A673 (cell line): ENCODE measurements at regions not wholly inside any gene's neighbourhood (a gene's known extent, or its start where the extent isn't known, plus 50 kb on each side); places are given as distances from the start of the nearest gene placed in this dataset.

Source experiments
- BruUV-seq: library from RNA; stranded (reverse); fragments of 400-500 nt; replicated peaks from 2 replicates; lab custom pipeline; 2021; lab: Mats Ljungman, UMichigan
- CTCF ChIA-PET: fragments of 300-600 bp; sonication (Branson Sonifier 250); formaldehyde crosslinking; loops from one replicate; lab custom pipeline; 2022; ENCODE audit warnings: antibody characterized with exemption; lab: Charles Lee
- POLR2A ChIA-PET: fragments of 300-600 bp; sonication (Branson Sonifier 250); formaldehyde crosslinking; loops from one replicate; lab custom pipeline; 2022; ENCODE audit warnings: antibody characterized with exemption; ENCODE audit not compliant: low non-redundant PET; lab: Charles Lee
- DNase-seq: peaks from one replicate; pipeline ENCODE4 v3.0.0-alpha.2; 2015; ENCODE audit warnings: low spot score
- H3K27ac ChIP-seq: fragments of 200-600 bp; sonication (generic); 2 replicates; pipeline ENCODE4 v1.5.1; 2016; ENCODE audit warnings: mixed run types, low read depth, mild to moderate bottlenecking, mixed read lengths, antibody characterized with exemption, low read length; ENCODE audit not compliant: poor library complexity, severe bottlenecking
- H3K27me3 ChIP-seq: fragments of 200-600 bp; sonication (generic); replicated peaks from 2 replicates; pipeline ENCODE4 v1.6.1; 2017; ENCODE audit warnings: mixed run types, low read depth, mild to moderate bottlenecking, mixed read lengths, antibody characterized with exemption, low read length; ENCODE audit not compliant: insufficient read depth, poor library complexity
- H3K36me3 ChIP-seq: fragments of 200-600 bp; sonication (generic); 2 replicates; pipeline ENCODE4 v1.6.1; 2016; ENCODE audit warnings: mixed run types, mild to moderate bottlenecking, mixed read lengths, antibody characterized with exemption, low read length; ENCODE audit not compliant: insufficient read depth, poor library complexity, severe bottlenecking
- H3K4me1 ChIP-seq: fragments of 200-600 bp; sonication (generic); 2 replicates; pipeline ENCODE4 v1.6.1; 2017; ENCODE audit warnings: mixed run types, mild to moderate bottlenecking, mixed read lengths, antibody characterized with exemption, low read length; ENCODE audit not compliant: insufficient read depth, poor library complexity, severe bottlenecking
- H3K4me3 ChIP-seq: fragments of 200-600 bp; sonication (generic); 2 replicates; pipeline ENCODE4 v1.5.1; 2016; ENCODE audit warnings: low read depth, mixed run types, mild to moderate bottlenecking, mixed read lengths, low read length; ENCODE audit not compliant: poor library complexity, severe bottlenecking
- H3K9me3 ChIP-seq: fragments of 200-600 bp; sonication (generic); 2 replicates; pipeline ENCODE4 v1.6.1; 2016; ENCODE audit warnings: mixed run types, low read depth, mild to moderate bottlenecking, mixed read lengths, antibody characterized with exemption, low read length; ENCODE audit not compliant: poor library complexity, severe bottlenecking
- CTCF ChIP-seq: fragments of 300-800, 200-600 bp; sonication (generic); conservative IDR thresholded peaks from 2 replicates; pipeline ENCODE4 v1.5.1; 2017; ENCODE audit warnings: low read depth, mild to moderate bottlenecking, antibody characterized with exemption, low read length, moderate library complexity, mixed read lengths
- EZH2 ChIP-seq: fragments of 200-600 bp; sonication (generic); IDR thresholded peaks from 2 replicates; pipeline ENCODE4 v1.6.1; 2017; ENCODE audit warnings: borderline replicate concordance, low read depth, mild to moderate bottlenecking, mixed read lengths, antibody characterized with exemption, low read length; ENCODE audit not compliant: poor library complexity, severe bottlenecking
- intact Hi-C: fragments of 100-400 bp; cut with micrococcal nuclease; formaldehyde crosslinking; loops from one replicate; pipeline ENCODE4 v1.10.0; 2022; ENCODE audit not compliant: unreplicated experiment

GRCh38 chrX:148385471-148385870 lies 114.9 kb upstream of the AFF2 start:
- TF ChIP-seq CTCF (no peak), EZH2 (no peak)
- BruUV-seq: no TSS peak
- CTCF ChIA-PET: no interaction called here
- Histone ChIP-seq H3K36me3 (no peaks in the 10 kb centered on the region), H3K9me3 (peaks cover 29% of the 10 kb centered on the region), H3K4me1 (no peaks in the 10 kb centered on the region), H3K4me3 (no peak overlapping the region), H3K27me3 (no peaks in the 10 kb centered on the region), H3K27ac (no peak overlapping the region)
- POLR2A ChIA-PET: no interaction called here
- intact Hi-C loops: no loop called here
- no peak for DNase-seq

- ChIA-PET CTCF (no interaction called here), POLR2A (interaction anchor here (0.6 kb wide), 1 partner anchor 203 kb away, joined by 4 read pairs; no protein-coding TSS in a partner anchor)
Measured at GRCh38 chrX:148389629-148390028, 110.8 kb upstream of the AFF2 start.

DNA sequence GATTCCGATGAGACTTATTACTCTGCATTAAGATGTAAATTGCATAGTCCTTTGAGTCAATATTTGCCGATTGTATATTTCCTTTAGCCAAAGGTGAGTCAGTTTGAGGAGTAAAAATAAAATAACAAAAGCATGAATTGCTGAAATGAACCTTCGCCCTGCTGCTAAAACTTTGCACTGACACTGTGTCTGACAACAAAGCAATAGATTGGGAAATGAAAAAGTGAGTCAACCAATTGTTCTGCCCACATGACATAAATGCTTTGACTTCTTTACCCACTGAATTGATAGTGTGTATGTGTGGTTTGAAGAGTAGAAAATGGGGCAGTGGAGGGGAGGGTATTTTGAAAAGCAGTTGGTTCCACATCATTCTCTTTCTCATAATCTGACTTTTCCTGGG lies 88.4 kb upstream of the AFF2 start:
- ChIA-PET CTCF (no interaction called here), POLR2A (no interaction called here)
- H3K9me3 ChIP-seq: no peaks in the 10 kb centered on the region
- no peaks in the 10 kb centered on the region for H3K4me1 ChIP-seq
- H3K36me3 ChIP-seq: no peaks in the 10 kb centered on the region
- intact Hi-C loops: no loop called here
- DNase-seq: no peak
- no peak overlapping the region for H3K4me3 ChIP-seq
- no TSS peak for BruUV-seq
- H3K27ac ChIP-seq: no peak overlapping the region
- TF ChIP-seq EZH2: no peak
- no peak for TF ChIP-seq CTCF
- no peaks in the 10 kb centered on the region for H3K27me3 ChIP-seq

More at GRCh38 chrX:148389629-148390028, 110.8 kb upstream of the AFF2 start:
- BruUV-seq: no TSS peak
- Histone ChIP-seq H3K27ac (no peak overlapping the region), H3K4me1 (no peaks in the 10 kb centered on the region), H3K36me3 (no peaks in the 10 kb centered on the region), H3K9me3 (peaks cover 33% of the 10 kb centered on the region), H3K27me3 (no peaks in the 10 kb centered on the region), H3K4me3 (no peak overlapping the region)
- TF ChIP-seq EZH2 (no peak), CTCF (no peak)
- DNase-seq: no peak
- intact Hi-C loops: no loop called here
